Astrocyte (in vitro differentiated cells and primary cell): ENCODE measurements at regions not wholly inside any gene's neighbourhood (a gene's known extent, or its start where the extent isn't known, plus 50 kb on each side); places are given as distances from the start of the nearest gene placed in this dataset.

Experiments
- DNase-seq: peaks from one replicate; pipeline ENCODE4 v3.0.0-alpha.2; 2010; ENCODE audit warnings: low read depth
- FAIRE-seq: peaks from 2 replicates; lab custom pipeline; 2011; peaks lifted over from hg19 to GRCh38; lab: Jason Lieb, UNC
- H2AFZ ChIP-seq: 2 replicates; pipeline ENCODE4 v1.6.0; 2012; ENCODE audit warnings: low read depth, low read length, inconsistent platforms
- H3K27ac ChIP-seq: 2 replicates; pipeline ENCODE4 v1.5.1; 2011; ENCODE audit warnings: low read depth, low read length, inconsistent platforms
- H3K27me3 ChIP-seq: 2 replicates; pipeline ENCODE4 v1.6.0; 2011; ENCODE audit warnings: low read length, inconsistent platforms; ENCODE audit not compliant: insufficient read depth
- H3K36me3 ChIP-seq: 2 replicates; pipeline ENCODE4 v1.5.1; 2011; ENCODE audit warnings: low read length, inconsistent platforms; ENCODE audit not compliant: insufficient read depth
- H3K4me1 ChIP-seq: 2 replicates; pipeline ENCODE4 v1.5.1; 2011; ENCODE audit warnings: low read length, inconsistent platforms; ENCODE audit not compliant: insufficient read depth
- H3K4me2 ChIP-seq: 2 replicates; pipeline ENCODE4 v1.6.0; 2012; ENCODE audit warnings: low read length, inconsistent platforms
- H3K4me3 ChIP-seq: 2 replicates; pipeline ENCODE4 v1.5.1; 2011; ENCODE audit warnings: low read depth, mild to moderate bottlenecking, low read length, inconsistent platforms; ENCODE audit not compliant: insufficient read depth
- H3K79me2 ChIP-seq: 2 replicates; pipeline ENCODE4 v1.6.0; 2012; ENCODE audit warnings: mild to moderate bottlenecking, low read length, inconsistent platforms; ENCODE audit not compliant: insufficient read depth
- H3K9ac ChIP-seq: 2 replicates; pipeline ENCODE4 v1.6.0; 2012; ENCODE audit warnings: mild to moderate bottlenecking, low read length, inconsistent platforms
- H3K9me3 ChIP-seq: 2 replicates; pipeline ENCODE4 v1.5.1; 2012; ENCODE audit warnings: low read depth, mild to moderate bottlenecking, low read length, inconsistent platforms; ENCODE audit not compliant: insufficient read depth
- H4K20me1 ChIP-seq: 2 replicates; pipeline ENCODE4 v1.6.0; 2012; ENCODE audit warnings: low read length, inconsistent platforms; ENCODE audit not compliant: insufficient read depth
- H3K27ac Mint-ChIP-seq: one replicate; pipeline ENCODE4 v1.8.0; 2021; ENCODE audit warnings: mild to moderate bottlenecking, mixed read lengths; ENCODE audit not compliant: unreplicated experiment
- H3K27me3 Mint-ChIP-seq: one replicate; pipeline ENCODE4 v1.8.0; 2021; ENCODE audit warnings: low read depth, mixed read lengths; ENCODE audit not compliant: unreplicated experiment
- H3K36me3 Mint-ChIP-seq: one replicate; pipeline ENCODE4 v1.8.0; 2021; ENCODE audit warnings: low read depth, mixed read lengths; ENCODE audit not compliant: unreplicated experiment
- H3K4me1 Mint-ChIP-seq: one replicate; pipeline ENCODE4 v1.8.0; 2021; ENCODE audit warnings: low read depth, mixed read lengths; ENCODE audit not compliant: unreplicated experiment
- H3K4me3 Mint-ChIP-seq: one replicate; pipeline ENCODE4 v1.8.0; 2021; ENCODE audit warnings: mild to moderate bottlenecking, moderate library complexity, mixed read lengths; ENCODE audit not compliant: unreplicated experiment
- H3K9me3 Mint-ChIP-seq: one replicate; pipeline ENCODE4 v1.8.0; 2021; ENCODE audit warnings: mild to moderate bottlenecking, mixed read lengths; ENCODE audit not compliant: unreplicated experiment
- EZH2 ChIP-seq: IDR thresholded peaks from 2 replicates; pipeline ENCODE4 v1.6.1; 2012; ENCODE audit warnings: mild to moderate bottlenecking, low read length, inconsistent platforms; ENCODE audit not compliant: insufficient read depth
- TF ChIP-seq, protein P1 (sequence below): IDR thresholded peaks from 2 replicates; pipeline ENCODE4 v1.5.1; 2011; ENCODE audit warnings: low read depth, mild to moderate bottlenecking, inconsistent platforms, low read length, moderate library complexity; ENCODE audit not compliant: insufficient read depth

DNA sequence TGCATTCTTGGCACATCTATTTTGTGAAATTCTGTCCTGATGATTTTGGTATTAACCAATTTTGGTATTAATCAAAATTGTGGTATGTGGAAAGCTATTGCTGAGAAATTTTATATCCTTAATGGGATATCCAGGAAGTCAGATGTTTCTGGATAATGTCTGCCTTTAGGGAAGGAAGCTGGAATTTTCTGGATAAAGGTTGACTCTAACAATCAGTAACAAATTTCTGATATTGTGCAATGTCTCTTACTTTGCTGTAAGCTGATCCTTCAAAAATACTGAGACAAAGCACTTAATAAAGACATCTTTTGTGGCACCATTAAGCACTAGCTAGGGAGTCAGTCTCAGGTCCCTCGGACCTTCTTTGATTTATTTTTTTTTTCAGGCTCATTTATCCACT, 100.8 kb upstream of the UGP2 start:
- H3K4me3 Mint-ChIP-seq = no peak overlapping the region
- H3K9me3 ChIP-seq = peaks cover 4% of the 10 kb centered on the region
- H3K27me3 Mint-ChIP-seq = no peaks in the 10 kb centered on the region
- no peaks in the 10 kb centered on the region for H3K36me3 Mint-ChIP-seq
- FAIRE-seq (peak; percentile 66), DNase-seq (no peak)
- H3K4me2 ChIP-seq = no peak overlapping the region
- H3K4me1 Mint-ChIP-seq = peaks cover 42% of the 10 kb centered on the region
- H2AFZ ChIP-seq = no peak overlapping the region
- no peak overlapping the region for H3K27ac ChIP-seq
- H3K9me3 Mint-ChIP-seq = no peaks in the 10 kb centered on the region
- TF ChIP-seq EZH2 = no peak
- TF ChIP-seq, protein P1, sequence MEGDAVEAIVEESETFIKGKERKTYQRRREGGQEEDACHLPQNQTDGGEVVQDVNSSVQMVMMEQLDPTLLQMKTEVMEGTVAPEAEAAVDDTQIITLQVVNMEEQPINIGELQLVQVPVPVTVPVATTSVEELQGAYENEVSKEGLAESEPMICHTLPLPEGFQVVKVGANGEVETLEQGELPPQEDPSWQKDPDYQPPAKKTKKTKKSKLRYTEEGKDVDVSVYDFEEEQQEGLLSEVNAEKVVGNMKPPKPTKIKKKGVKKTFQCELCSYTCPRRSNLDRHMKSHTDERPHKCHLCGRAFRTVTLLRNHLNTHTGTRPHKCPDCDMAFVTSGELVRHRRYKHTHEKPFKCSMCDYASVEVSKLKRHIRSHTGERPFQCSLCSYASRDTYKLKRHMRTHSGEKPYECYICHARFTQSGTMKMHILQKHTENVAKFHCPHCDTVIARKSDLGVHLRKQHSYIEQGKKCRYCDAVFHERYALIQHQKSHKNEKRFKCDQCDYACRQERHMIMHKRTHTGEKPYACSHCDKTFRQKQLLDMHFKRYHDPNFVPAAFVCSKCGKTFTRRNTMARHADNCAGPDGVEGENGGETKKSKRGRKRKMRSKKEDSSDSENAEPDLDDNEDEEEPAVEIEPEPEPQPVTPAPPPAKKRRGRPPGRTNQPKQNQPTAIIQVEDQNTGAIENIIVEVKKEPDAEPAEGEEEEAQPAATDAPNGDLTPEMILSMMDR = no peak
- no peak overlapping the region for H3K9ac ChIP-seq
- H3K36me3 ChIP-seq = no peaks in the 10 kb centered on the region
- H3K27ac Mint-ChIP-seq = no peak overlapping the region
- H3K79me2 ChIP-seq = no peaks in the 10 kb centered on the region
- H3K4me1 ChIP-seq = peaks cover 16% of the 10 kb centered on the region
- H3K4me3 ChIP-seq = no peak overlapping the region
- no peaks in the 10 kb centered on the region for H4K20me1 ChIP-seq
- H3K27me3 ChIP-seq = no peaks in the 10 kb centered on the region

DNA sequence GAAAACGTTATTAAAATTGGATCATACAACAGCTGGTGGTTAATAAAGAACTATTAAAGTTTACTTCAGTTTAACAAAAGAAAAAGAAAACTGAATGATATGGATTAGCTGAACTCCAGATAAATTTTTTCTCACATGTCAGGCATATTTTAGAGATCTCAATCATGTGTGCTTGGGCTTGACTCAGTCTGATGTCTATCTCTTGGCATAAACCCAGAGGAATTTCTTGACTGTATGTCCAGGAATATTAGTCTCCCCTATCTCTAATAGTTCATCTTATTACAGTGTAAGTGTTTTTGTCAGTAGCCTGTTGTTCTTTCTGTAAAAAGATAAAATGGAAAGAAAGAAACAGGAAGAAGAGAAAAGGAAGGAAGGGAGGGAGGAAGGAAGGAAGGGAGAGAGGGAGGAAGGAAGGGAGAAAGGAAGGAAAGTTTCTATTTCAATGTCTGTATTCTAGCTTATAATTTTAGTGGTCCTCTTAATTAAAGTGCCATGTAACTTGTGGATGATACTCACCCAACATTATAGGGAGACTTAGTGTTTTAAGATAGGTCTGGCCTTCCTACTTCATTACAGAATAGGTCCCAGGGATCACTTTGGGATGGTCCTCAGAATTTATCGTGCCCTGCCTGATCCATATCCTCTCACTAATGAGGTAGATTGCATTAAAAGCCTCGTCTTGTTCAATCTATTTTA, 99.7 kb upstream of the UGP2 start:
- no peak overlapping the region for H3K27ac ChIP-seq
- no peak overlapping the region for H3K4me3 ChIP-seq
- no peaks in the 10 kb centered on the region for H3K27me3 ChIP-seq
- Mint-ChIP-seq H3K9me3 (peaks cover 2% of the 10 kb centered on the region), H3K4me3 (no peak overlapping the region), H3K36me3 (no peaks in the 10 kb centered on the region), H3K27ac (peak overlapping the region; percentile 54), H3K4me1 (peaks cover 33% of the 10 kb centered on the region), H3K27me3 (no peaks in the 10 kb centered on the region)
- peak; percentile 46 for DNase-seq
- no peak for TF ChIP-seq EZH2
- TF ChIP-seq, protein P1 = no peak
- peak overlapping the region; percentile 37 for H3K4me2 ChIP-seq
- H3K9ac ChIP-seq = no peak overlapping the region
- H4K20me1 ChIP-seq = no peaks in the 10 kb centered on the region
- H3K36me3 ChIP-seq = no peaks in the 10 kb centered on the region
- FAIRE-seq = no peak
- no peaks in the 10 kb centered on the region for H3K79me2 ChIP-seq
- H3K4me1 ChIP-seq = peaks cover 5% of the 10 kb centered on the region
- peaks cover 4% of the 10 kb centered on the region for H3K9me3 ChIP-seq
- H2AFZ ChIP-seq = no peak overlapping the region

DNA sequence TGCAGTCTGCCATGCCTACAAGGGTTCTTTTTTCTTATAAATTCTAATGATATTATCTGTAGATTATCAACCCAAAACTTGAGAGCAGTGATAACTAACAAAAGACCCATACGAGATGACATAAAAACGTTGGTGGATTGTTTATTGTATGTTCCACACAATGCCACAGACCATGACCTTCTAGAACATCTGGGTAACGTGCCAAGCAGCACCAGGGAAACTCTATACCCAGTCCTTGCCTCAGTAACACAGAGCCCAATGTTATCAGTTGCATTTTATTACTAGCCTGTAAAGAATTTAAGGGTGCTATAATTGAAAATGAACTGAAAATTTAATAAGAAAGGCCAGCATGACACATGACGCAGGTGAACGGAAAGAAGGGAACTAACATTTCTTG, 99.1 kb upstream of the UGP2 start:
- Histone ChIP-seq H3K9me3 (peaks cover 4% of the 10 kb centered on the region), H3K79me2 (no peaks in the 10 kb centered on the region), H3K27me3 (no peaks in the 10 kb centered on the region), H4K20me1 (no peaks in the 10 kb centered on the region), H3K4me2 (no peak overlapping the region), H3K27ac (no peak overlapping the region), H3K4me3 (no peak overlapping the region), H3K9ac (no peak overlapping the region), H3K4me1 (no peaks in the 10 kb centered on the region), H3K36me3 (no peaks in the 10 kb centered on the region), H2AFZ (no peak overlapping the region)
- H3K4me3 Mint-ChIP-seq = no peak overlapping the region
- H3K36me3 Mint-ChIP-seq = no peaks in the 10 kb centered on the region
- peaks cover 27% of the 10 kb centered on the region for H3K4me1 Mint-ChIP-seq
- TF ChIP-seq, protein P1 = no peak
- no peak for TF ChIP-seq EZH2
- H3K27me3 Mint-ChIP-seq = no peaks in the 10 kb centered on the region
- peaks cover 2% of the 10 kb centered on the region for H3K9me3 Mint-ChIP-seq
- FAIRE-seq (no peak), DNase-seq (no peak)
- H3K27ac Mint-ChIP-seq = no peak overlapping the region
